HG03108 (cell line): ENCODE measurements at regions not wholly inside any gene's neighbourhood (a gene's known extent, or its start where the extent isn't known, plus 50 kb on each side); places are given as distances from the start of the nearest gene placed in this dataset.
"Not testable (repeated sequence)": the region's sequence is repeated elsewhere in the genome, so short reads cannot be mapped to it uniquely, and the experiment has no call there.

Source experiments
- ATAC-seq: cut with Tn5 transposase; IDR thresholded peaks from one replicate; pipeline ENCODE4 v1.9.1; 2021; ENCODE audit warnings: moderate library complexity; ENCODE audit not compliant: unreplicated experiment

GRCh38 chr9:109974143-109974917 lies 194.3 kb downstream of the PALM2AKAP2 start:
- ATAC-seq = peak; percentile 67

DNA sequence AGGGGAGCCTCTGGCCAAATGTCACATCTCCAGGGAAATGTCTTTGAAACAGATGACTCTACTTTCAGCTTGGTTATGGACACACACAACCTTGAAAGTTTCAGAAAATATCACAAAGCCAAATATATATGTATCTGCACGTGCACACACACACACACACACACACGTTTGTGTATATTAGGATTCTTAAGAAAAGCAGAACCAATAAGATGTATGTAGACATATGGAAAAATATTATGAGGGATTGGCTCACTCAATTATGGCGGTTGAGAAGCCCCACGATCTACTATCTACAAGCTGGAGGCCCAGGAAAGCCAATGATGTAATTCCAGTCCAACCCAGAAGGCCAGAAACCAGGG lies 194.9 kb downstream of the PALM2AKAP2 start:
- peak; percentile 1 for ATAC-seq

GRCh38 chr9:109975574-109976295 lies 195.7 kb downstream of the PALM2AKAP2 start:
- ATAC-seq = no peak

GRCh38 chr9:109976303-109976702 lies 196.3 kb downstream of the PALM2AKAP2 start:
- ATAC-seq = no peak

GRCh38 chr9:109977521-109977920 lies 197.5 kb downstream of the PALM2AKAP2 start:
- no peak for ATAC-seq

DNA sequence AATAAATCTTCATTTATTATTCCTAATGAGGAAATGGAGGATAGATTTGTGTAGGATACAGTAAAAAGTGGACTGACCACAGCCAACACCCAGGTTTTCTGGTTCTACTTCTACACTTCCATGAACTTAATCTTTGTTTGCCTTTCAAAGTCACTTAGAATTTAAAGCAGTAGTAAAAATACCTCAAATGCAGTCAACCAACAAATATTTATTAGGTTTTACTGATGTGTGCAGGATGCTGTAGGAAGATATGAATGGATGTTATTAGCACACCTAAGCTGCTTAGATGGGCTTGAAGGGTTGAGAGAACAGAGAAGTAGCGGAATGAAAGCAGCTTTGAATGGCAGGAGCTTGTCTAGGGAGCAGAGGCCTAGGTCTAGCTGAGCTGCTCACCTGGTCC lies 201.1 kb downstream of the PALM2AKAP2 start:
- no peak for ATAC-seq

DNA sequence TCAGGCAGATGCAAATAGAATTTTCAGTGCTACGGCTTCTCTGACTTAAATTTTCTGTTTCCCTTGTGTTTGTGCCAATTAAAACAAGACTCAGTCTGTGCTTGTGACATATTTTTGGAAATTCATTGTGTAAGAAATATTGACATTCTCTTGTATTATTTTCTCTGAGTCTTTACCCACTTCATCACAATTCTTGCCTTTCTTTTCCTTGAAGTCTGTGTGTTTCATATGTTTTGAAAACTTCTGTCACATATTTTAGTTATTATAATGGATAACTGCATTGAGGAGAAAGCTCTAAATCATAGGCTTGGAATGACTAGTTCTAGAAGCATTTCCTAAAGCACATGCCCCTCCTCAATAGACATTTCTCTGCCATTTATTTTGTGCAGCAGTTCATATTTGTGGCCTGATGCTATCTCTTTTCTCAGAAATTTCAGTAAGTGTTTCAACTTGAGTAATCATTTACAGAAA lies 206.6 kb downstream of the PALM2AKAP2 start:
- no peak for ATAC-seq

- ATAC-seq = no peak
Observed at GRCh38 chr9:109989296-109989695, 209.3 kb downstream of the PALM2AKAP2 start.

GRCh38 chr9:109990541-109990940 lies 210.5 kb downstream of the PALM2AKAP2 start:
- ATAC-seq = no peak

DNA sequence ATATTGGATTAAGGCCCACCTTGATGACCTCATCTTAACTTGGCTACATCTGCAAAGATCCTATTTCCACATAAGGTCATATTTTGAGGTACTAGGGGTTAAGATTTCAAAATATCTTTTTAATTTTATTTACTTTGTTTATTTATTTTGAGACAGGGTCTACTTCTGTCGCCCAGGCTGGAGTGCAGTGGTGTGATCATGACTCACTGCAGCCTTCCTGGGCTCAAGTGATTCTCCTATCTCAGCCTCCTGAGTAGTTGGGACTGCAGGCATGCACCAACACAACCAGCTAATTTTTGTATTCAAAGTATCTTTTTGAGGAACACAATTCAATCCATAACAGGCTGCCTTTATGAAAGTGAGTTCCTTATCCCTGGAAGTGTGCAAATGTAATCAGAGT lies 212.3 kb downstream of the PALM2AKAP2 start:
- ATAC-seq = no peak

DNA sequence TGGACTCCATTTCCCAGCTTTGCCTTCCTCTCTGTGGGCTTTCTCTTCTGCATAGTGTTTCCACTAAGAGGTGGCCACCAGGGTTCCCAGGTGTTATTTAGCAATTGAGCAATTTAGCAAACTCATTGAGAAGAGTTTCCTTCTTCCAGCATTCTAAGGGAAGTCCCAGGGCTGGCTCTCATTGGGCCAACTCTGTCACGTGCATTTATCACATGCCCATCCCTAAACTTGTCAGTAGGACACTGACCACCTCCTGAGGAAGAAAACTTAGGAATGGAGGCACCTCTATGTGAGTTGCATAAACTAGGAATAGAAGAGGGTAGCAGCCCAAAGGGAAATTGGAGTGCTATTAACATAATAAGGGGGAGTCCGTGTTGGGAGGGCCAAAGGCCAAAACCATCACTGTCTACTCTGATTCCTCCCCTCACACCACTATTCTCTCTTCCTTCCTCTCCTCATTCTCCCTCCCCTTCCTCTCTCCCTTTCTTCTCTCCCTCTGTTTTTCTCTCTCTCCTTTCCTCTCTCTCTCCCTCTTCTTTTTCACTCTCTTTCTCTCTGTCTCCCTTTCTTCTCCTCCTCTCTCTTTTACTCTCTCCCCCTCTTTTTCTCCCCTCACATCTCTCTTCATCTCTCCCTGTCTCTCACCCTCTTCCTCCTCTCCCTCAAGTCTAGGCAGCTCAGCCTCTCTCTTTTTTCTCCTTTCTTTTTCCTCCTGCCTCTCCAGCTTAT lies 213.4 kb downstream of the PALM2AKAP2 start:
- no peak for ATAC-seq

DNA sequence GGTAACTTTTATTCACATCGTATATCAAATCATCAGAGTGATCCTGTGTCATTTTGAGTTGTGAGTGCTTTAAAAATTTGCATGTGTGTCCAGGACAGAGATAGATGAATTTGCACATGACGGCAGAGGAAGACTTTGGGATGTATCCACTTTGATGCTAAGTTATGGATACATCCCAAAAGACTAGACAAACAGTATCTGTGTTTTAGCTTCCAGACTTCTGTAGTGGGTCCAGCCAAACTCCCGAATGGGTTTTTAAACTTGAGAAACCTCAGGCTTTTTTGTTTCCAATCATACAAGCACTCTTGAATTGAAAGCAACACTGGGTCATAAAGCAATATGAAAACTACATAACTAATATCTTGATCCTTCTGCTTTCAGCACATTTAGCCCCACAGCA lies 213.8 kb downstream of the C9orf152 start:
- no peak for ATAC-seq

DNA sequence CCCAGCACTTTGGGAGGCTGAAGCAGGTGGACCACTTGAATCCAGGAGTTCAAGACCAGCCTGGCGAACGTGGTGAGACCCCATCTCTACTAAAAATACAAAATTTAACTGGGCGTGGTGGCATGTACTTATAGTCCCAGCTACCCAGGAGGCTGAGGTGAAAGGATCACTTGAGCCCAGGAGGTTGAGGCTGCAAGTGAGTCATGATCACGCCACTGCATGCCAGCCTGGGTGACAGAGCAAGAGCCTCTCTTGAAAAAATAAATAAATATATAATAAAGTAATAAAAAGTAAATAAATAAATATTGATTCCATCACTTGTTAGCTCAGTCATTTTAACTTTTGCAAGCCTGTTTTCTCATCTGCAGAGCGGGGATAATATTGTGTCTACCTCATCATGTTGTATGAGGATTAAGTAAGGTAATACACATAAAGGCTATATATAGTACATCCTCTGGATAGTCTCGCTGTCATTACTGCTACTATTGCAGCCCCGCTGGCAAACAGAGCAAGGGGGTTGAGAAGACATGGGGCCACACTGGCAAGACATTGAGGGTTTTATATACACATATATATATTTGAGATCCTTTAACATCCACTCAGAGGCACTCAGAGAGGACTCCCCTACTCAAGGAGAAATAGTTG lies 210.9 kb downstream of the C9orf152 start:
- no peak for ATAC-seq

DNA sequence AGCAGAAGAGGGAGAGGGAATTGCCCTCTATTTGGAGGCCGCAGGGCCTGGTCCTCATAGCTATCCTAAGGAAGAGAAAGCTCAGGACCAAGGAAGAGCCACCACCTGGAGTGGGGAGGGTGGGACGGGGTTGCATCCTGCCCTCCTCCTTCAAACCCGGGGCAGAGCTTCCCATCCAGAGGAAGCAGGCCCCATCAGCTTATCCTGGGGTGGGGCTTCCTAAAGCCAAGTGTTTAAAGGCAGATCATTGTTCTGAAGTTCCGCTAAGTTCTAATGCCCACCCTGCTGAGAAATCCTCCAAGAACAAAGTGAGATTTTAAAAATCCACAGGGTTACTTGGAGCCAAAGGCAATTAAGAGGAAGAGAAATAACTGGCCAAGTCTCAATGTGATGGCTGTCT lies 210.3 kb downstream of the C9orf152 start:
- no peak for ATAC-seq

- not testable (repeated sequence) for ATAC-seq
Observed at GRCh38 chr9:110005521-110005920, 202.4 kb downstream of the C9orf152 start.

DNA sequence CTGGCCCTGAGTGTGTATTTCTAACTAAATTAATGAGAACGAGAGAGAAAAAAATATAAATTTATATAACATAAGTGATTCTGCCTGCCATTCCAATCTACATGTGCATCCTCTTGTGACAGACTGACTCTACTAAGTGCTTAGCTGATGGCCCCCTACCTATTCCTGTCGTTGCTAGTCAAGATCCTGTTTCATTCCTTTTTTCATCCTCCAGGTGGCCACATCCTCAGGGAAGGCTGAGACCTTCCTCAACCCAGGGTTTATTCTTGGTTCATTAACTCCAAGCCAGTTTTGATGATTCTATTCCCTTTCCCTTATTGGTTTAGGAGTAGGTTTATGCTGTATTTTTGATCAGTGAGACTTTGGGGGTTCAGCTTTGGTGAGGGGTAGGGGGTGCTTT lies 201.3 kb downstream of the C9orf152 start:
- no peak for ATAC-seq

GRCh38 chr9:110007477-110008270 lies 200.3 kb downstream of the C9orf152 start:
- peak; percentile 69 for ATAC-seq

DNA sequence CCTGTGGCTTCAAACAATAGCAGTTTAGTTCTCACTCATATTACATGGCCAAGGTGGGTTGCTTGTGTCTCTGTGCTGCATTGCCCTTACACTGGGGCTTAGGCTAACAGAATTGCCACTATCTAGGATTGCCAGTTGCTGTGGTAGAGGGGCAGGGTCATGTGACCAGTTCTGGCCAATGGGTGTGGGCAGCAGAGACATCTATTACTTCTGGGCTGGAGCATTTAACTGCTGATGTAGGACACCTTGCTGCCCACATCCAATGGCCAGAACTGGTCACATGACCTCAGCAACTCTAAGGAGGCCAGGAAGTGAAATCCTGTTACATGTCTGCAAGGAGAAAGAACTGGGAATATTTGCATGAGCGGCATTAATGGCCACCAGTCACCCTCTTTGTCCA lies 199.3 kb downstream of the C9orf152 start:
- ATAC-seq = no peak

DNA sequence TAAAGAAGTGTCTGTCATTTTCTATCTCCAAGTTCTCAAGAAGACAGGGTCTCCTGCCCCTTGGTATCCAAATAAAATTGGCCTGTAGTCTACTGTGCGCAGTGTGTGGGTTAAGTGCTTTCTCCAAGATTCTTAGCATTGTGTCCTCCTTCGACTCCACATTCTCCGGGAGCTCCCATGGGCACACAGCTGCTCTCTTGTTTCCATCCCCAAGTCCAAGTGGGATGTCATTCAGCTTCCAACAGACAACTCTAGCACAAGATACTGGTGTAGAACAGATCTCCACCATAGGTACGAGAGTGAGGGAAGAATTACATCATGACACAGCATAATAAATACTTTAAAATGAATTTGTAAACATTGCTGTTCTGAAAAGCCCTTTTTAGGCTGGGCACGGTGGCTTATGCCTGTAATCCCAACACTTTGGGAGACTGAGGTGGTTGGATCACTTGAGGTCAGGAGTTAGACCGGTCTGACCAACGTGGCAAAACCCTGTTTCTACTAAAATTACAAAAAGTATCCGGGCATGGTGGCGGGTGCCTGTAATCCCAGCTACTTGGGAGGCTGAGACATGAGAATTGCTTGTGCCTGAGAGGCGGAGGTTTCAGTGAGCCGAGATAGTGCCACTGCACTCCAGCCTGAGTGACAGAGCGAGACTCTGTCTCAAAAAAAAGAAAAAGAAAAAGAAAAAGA lies 196.2 kb downstream of the C9orf152 start:
- ATAC-seq = no peak

- ATAC-seq = no peak
Observed at GRCh38 chr9:110013064-110013463, 194.9 kb downstream of the C9orf152 start.
